ENCODE measurements at regions not wholly inside any gene's neighbourhood (a gene's known extent, or its start where the extent isn't known, plus 50 kb on each side); places are given as distances from the start of the nearest gene placed in this dataset.
A peak's percentile ranks its signal among the peaks of the same experiment; 100 is the strongest.

DNA sequence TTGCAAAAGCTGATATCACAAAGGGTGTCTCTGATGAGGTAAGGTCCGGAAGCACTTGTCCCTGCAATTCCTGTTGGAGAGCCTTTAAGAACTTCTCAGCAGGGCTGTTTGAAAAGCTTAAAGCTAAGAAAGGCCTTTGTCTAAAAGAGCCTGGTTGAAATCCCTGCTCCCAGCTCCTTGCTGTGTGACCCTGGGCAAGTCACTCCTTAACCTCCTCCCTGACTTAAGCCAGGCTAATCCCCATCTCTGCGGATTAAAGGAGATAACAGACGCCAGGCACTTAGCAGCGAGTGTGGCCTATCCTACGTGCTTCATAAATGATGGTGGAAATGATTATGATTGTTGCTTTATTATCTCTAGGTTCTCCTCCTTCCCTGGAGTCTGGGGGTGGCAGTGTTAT lies 368.0 kb upstream of the RBFOX1 start:
- H3K4me3 ChIP-seq (ENCODE audit: low read length), result no peak overlapping the region
- no peak for DNase-seq (ENCODE audit: low read depth, low spot score)

DNA sequence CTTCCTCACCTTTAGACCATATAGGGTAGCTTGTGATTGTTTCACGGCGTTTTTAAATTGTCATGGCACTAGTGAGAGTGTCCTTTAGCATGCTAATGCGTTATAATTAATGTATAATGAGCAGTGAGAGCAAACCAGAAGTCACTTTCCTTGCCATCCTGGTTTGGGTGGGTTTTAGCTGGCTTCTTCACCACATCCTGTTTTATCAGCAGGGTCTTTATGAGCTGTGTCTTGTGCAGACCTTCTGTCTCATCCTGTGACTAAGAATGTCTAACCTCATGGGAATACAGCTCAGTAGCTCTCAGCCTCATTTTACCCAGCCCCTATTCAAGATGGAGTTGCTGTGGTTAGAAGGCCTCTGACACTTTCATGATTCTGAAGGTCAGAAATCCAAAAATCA lies 370.9 kb upstream of the RBFOX1 start:
- peak; percentile 11 for DNase-seq (ENCODE audit: low read depth, low spot score)
- H3K4me3 ChIP-seq (ENCODE audit: low read length), result no peak overlapping the region

DNA sequence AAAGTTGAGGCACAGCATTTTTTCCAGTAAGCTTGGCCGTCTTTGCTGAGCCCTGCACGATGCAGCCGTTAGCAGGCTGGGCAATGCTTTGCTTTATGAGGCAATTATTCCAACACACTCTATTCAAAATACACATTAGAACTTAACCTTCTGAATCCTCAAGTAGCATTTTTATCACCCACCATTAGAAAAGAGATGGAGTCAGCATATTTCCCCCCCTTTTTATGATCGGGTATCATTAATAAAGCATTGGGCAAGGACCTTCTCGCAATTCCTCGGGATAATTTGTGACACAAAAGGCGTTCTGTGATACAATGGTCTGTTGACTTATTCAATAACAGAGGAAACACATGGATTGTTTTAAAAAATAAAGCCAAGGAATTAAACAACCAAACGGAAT lies 374.5 kb upstream of the RBFOX1 start:
- no peak overlapping the region for H3K4me3 ChIP-seq (ENCODE audit: low read length)
- no peak for DNase-seq (ENCODE audit: low read depth, low spot score)

DNA sequence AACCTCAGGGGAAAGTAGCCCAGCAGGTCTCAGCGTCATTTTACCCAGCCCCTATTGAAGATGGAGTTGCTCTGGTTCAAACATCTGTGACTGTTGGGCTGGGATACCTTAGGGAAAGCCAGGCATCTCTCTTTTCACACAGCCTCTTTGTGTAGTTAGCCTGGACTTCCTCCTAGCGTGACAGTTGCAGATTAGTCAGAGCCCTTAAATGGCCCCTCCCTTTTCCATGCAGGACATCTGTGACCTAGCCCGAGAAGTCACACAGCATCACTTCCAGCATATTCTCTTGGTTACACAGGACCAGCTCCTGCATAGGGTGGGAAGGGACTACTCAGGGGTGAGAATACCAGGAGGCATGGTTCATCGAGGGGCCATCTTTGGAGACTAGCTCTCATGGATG lies 375.0 kb upstream of the RBFOX1 start:
- DNase-seq (ENCODE audit: low read depth, low spot score), result no peak
- no peak overlapping the region for H3K4me3 ChIP-seq (ENCODE audit: low read length)

DNA sequence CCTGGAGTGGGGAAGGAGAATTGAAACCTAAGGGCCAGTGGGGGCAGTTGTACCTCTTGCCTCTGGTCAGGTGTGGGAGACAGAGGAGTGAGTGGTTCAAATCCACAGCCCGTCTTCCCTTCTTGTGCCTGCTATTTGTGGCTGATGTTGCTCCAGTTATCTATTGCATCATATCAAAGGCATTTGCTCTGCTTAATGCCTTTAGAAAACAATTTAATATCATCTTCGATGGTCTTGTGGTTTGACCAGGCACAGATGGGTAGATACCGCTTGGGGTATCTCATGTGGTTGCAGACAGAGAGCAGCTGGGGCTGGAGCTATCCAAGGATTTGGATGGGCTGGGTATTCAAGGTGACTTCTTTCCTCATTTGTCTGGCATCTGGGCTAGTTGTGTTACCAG lies 376.1 kb upstream of the RBFOX1 start:
- DNase-seq (ENCODE audit: low read depth, low spot score), result no peak
- no peak overlapping the region for H3K4me3 ChIP-seq (ENCODE audit: low read length)

DNA sequence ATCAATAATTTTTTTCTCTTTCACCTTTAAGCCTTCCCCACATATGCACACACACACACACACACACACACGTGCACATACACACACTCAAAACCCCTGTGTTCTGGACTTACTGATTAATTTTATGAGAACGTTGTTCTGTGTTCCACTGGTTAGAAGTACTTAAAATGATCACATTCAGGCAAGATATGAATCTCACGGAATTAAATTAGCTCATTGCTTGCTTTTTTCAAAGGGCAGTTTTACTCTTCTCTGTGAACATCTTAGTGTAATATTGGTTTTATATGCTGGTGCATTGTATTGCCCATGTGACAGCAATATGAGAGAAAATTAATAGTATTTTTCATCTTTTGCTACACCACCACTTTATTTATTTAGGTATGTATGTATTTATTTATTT lies 377.3 kb upstream of the RBFOX1 start:
- DNase-seq (ENCODE audit: low read depth, low spot score), result no peak
- H3K4me3 ChIP-seq (ENCODE audit: low read length), result no peak overlapping the region

DNA sequence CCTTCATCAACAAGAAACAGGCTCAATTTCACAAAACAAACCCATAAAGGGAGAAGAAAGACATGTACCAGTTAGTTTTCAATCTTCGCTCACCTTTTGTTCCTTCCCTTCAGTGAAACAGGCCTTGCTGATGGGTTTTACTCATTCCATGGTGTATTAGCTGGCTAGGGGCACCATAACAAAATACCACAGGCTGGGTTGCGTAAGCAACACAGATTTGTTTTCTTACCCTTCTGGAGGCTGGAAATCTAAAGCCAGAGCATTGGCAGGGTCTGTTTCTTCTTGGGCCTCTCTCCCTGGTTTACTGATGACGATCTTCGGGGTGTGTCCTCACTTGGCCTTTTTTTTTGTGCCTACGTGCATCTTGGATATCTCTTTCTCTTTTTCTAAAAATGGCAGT lies 383.4 kb upstream of the RBFOX1 start:
- DNase-seq (ENCODE audit: low read depth, low spot score), result no peak
- no peak overlapping the region for H3K4me3 ChIP-seq (ENCODE audit: low read length)

DNA sequence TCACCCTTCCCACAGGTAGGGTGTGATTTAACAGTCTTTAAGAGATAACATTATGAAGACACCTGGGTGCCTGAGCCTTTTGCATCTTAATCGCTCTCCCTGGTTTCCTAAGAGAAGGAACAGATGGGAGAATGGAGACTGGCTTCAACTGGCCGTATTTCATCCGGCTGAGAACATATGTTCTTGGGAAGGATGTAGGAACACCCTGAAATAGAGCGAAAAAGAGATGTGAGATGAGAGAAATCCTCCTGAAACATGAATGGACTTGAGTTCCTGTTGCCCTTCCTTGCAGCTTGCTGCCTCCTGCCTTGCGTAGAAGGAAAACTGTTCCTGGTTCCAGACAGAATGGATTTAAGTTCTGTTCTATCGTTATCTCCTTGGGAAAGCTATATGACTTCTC lies 385.4 kb upstream of the RBFOX1 start:
- no peak overlapping the region for H3K4me3 ChIP-seq (ENCODE audit: low read length)
- DNase-seq (ENCODE audit: low read depth, low spot score), result no peak

DNA sequence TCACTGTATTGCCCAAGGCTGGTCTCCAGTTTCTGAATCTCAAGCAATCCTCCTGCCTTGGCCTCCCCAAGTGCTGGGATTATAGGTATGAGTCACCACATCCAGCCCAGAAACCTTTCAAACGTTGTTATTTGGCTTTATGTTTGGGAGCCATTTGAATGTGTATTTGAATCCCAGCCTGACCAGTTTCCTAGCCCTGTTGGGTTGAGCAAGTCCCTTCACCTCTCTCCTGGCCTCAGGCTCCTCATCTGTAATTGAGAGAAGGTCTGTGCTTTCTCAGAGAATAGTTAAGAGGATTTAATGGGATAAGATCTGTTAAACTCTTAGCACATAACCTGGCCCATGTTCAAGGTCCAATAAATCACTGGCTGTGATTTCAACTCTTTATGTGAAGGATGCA lies 385.8 kb upstream of the RBFOX1 start:
- no peak for DNase-seq (ENCODE audit: low read depth, low spot score)
- H3K4me3 ChIP-seq (ENCODE audit: low read length), result no peak overlapping the region

DNA sequence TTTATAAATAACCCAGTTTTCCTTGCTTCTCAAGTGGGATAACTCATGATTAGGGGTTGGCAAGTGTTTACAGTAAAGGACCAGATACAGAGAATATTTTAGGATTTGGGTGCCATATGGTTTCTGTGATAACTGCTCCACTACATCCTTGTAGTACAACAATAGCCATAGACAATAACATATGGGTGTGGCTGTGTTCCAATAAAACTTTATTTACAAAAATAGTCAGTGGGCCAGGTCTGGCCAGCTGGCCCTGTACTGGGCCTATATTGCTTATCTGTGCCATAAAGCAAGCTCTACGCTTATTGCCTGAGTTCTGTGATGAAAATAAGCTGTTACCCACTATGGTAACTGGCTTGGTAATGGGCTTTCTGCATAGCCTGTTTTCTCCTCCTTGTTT lies 386.5 kb upstream of the RBFOX1 start:
- DNase-seq (ENCODE audit: low read depth, low spot score), result no peak
- H3K4me3 ChIP-seq (ENCODE audit: low read length), result no peak overlapping the region

DNA sequence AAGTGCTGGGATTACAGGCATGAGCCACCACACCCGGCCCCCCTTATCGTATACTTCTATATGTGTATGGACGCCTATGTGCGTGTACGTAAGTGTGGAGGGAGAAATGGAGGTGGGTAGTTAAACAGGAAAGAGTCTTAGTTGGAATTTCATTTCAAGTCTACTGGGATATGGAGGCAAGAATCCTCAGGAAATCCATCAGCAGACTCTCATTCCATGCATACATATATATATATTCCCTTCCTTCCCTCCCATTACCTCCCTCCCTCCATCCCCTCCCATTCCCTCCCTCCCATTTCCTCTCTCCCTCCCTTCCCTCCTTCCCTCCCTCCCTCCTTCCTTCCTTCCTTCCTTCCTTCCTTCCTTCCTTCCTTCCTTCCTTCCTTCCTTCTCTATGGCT lies 391.7 kb upstream of the RBFOX1 start:
- DNase-seq (ENCODE audit: low read depth, low spot score), result no peak
- H3K4me3 ChIP-seq (ENCODE audit: low read length), result no peak overlapping the region

DNA sequence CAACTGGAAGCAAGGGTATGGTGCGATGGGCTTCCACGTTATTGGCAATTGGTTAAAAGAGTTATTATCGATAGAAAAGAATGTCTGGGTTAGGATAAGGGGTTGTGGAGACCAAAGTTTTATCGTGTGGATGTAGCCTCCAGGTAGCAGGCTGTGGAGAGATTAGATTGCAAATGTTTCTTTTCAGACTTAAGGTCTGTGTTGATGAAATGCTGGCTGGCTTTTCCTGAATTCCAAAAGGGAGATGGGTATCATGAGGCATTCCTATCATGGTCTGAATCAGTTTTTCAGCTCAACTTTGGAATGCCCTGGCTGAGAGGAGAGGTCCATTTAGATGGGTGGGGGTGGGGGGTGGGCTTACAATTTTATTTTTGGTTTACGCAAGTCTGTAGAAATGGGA lies 395.0 kb upstream of the RBFOX1 start:
- no peak for DNase-seq (ENCODE audit: low read depth, low spot score)
- no peak overlapping the region for H3K4me3 ChIP-seq (ENCODE audit: low read length)

DNA sequence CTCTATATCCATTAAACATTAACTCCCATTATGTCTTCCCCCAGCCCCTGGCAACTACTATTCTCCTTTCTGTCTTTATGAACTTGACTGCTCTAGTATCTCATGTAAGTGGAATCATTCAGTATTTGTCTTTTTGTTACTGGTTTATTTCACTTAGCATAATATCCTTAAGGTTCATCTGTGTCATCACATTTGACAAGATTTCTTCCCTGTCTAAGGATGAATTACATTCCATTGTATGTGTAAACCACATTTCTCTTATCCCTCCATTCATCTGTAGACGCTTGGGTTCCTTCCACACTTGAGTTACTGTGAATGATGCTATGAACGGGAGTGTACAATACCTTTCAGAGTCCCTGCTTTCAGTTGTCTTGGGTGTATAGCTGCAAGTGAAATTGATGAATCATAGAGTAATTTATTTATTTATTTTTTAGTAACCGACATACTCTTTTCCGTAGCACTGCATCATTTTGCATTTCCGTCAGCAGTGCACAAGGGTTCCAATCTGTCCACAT lies 399.7 kb upstream of the RBFOX1 start:
- H3K4me3 ChIP-seq (ENCODE audit: low read length), result no peak overlapping the region
- DNase-seq (ENCODE audit: low read depth, low spot score), result no peak

DNA sequence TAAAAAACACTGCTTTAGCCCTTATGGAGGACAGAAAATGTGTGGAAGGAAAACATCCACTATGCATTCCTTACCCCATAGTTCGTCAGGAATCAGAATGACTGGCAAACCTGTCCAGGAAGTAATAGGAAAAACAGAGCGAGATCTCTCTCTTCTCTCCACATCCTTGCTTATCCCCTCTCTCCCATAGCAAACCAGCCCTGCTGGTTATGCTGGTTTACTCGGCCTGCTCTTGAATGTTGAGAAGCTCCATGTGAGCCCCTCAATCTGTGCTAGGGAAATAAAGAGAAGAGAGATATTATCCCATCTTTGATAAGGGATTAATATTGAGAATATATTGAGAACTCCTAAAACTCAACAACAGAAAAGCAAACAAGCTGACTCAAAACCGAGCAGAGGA lies 402.8 kb upstream of the RBFOX1 start:
- DNase-seq (ENCODE audit: low read depth, low spot score), result no peak
- no peak overlapping the region for H3K4me3 ChIP-seq (ENCODE audit: low read length)

DNA sequence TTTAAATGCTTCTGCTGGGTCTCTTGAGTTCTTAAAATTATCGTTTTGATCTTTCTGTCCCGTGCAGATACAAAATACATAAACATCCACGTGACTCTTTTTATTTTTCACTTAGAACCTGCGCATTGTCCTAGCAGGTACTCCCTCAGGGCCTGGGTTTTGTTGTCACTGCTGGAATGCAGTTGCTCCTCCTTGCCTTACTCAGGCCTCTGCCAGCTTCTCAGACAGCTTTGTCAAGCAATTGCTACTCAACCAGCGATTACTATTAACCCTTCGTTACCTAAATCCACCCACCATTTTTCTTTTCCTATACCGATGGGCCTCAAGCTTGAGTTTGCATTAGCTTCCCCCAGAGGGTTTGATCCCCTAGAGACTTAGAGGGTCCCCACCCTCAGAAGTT lies 405.9 kb upstream of the RBFOX1 start:
- no peak overlapping the region for H3K4me3 ChIP-seq (ENCODE audit: low read length)

DNA sequence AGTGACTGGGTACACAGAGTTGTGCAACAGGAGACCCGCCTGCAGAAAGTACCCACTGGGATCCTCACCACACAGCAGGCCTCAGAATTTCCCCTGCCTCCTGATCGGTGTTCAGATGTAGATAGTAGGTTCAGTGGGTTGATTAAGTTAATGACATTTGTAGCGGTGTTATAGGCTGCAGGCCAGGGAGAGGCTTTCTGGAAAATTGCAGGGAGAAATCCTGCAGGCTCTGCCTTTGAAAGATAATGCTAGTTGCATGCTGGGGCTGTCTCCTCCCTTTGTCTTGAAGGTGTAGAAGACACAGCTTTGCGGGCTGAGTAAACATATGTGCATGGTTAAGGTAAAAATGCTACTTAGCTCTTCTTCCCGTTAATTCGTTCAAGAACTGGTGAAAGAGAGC lies 406.3 kb upstream of the RBFOX1 start:
- no peak overlapping the region for H3K4me3 ChIP-seq (ENCODE audit: low read length)
- no peak for DNase-seq (ENCODE audit: low read depth, low spot score)

More for the DNA sequence above, 405.9 kb upstream of the RBFOX1 start:
- no peak for DNase-seq (ENCODE audit: low read depth, low spot score)

DNA sequence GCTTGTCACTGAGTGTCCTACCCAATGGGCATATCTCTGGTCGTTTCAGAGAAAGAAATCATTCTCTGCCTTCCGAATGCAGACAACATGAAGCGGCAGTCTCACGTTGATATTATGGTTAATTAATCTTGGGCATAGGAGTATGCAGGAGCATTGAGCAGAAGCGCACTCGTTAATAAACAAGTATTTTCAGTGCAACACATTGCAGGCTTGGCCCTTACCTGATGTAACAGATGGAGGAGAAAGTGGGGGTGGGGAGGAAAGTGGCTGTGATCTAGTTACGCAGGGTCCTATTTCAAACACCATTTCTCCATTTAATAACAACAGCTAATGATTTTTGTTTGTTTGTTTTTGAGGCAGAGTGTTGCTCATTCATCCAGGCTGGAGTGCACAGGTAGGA lies 414.0 kb upstream of the RBFOX1 start:
- no peak overlapping the region for H3K4me3 ChIP-seq (ENCODE audit: low read length)
- no peak for DNase-seq (ENCODE audit: low read depth, low spot score)

DNA sequence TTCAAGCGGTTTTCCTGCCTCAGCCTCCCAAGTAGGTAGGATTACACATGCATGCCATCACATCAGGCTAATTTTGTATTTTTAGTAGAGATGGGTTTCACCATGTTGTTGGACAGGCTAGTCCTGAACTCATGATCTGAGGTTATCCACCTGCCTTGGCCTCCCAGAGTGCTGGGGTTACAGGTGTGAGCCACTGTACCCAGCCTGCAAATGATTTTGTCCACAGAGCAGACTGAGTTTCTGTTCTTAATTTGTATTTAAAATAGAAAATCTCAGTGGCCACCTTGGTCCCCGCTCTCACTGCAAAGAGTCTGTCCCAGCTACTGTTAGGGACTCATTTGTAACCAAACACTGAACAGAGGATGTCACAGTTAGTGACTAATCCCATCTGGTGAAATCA lies 415.7 kb upstream of the RBFOX1 start:
- DNase-seq (ENCODE audit: low read depth, low spot score), result no peak
- H3K4me3 ChIP-seq (ENCODE audit: low read length), result no peak overlapping the region

DNA sequence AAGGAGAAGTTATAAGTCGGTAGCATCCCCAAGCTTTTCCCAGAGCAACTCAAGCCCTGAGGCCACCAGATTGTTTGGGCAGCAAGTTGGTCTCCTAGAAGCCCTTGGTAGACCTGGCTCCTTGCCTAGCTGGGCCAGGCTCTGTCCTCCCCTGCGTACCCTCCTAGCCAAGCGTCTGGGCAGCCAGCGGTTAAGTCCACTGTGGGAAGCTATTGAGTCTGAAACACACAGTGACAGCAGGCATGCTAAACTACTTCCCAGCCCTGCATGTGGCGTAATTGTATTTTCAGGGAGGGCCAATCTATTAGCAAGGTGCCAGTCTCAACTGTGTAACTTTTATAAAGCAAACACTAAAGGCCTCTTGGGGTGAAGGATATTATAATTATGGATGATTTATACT lies 419.1 kb upstream of the RBFOX1 start:
- no peak for DNase-seq (ENCODE audit: low read depth, low spot score)
- no peak overlapping the region for H3K4me3 ChIP-seq (ENCODE audit: low read length)

DNA sequence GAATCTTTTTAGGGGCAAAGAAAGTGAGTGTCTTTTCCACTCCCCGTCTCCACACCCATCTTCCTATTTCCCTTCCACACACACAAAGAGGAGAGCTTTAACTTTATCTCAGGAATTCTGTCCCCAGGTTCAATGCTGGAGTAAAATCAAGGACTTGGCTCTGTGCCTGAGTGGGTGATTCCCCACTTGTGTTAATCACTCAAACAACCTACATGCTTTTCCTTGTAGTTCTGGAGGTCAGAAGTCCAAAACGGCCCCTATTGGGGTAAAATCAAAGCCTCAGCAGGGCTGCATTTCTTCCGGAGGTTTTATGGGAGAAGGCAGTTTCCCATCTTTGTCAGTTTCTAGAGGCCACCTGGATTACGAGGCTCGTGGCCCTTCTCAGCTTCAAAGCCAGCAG lies 422.3 kb upstream of the RBFOX1 start:
- no peak for DNase-seq (ENCODE audit: low read depth, low spot score)
- H3K4me3 ChIP-seq (ENCODE audit: low read length), result no peak overlapping the region

DNA sequence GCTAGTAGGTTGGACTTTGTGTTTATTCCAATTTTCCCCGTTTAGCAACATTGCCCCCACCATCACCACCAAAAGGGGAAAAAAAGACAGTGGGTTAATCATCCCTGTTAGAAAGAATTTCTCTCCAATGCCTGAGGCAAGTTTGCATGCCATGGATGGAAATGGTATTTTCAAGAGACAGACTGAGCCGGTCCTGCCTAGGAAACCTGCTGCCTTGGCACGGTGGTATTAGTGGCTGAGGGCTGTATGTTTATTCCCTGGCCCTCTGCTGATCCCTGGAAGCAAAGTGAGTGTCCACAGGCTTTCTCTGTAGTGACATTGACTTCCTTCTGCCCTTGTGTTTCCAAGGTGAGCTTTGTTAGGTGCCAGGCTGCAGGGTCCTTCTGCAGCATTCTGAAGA lies 427.0 kb upstream of the RBFOX1 start:
- no peak overlapping the region for H3K4me3 ChIP-seq (ENCODE audit: low read length)
- no peak for DNase-seq (ENCODE audit: low read depth, low spot score)

DNA sequence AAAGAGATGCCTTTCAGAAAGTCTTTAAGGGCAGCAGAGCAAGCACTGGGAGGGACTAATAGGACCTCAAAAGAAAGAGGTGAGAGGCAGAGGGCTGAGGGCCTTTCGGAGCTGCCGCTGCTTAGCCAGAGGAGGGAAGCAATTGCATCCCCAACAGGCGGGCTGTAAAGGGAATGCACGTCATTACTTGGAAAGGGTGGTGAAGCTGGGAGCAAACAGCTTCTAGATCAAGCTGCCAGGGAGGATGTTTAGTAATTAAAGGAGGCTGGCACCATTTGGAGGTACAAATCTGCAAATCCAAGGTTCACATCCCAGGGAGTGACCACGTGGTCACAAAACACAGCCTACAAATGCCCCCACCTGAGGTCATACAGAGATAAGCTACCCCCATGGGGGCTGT lies 429.0 kb upstream of the RBFOX1 start:
- no peak overlapping the region for H3K4me3 ChIP-seq (ENCODE audit: low read length)

More for the DNA sequence above, 429.0 kb upstream of the RBFOX1 start:
- DNase-seq (ENCODE audit: low read depth, low spot score), result no peak

All from Jurkat, Clone E6-1 (cell line).